Activated CD4-positive, alpha-beta T cell treated with anti-CD3 and anti-CD28 coated beads, Interleukin-2, Interleukin-4, amounts not matched to agents 100 ng/mL and 50 ng/mL, durations not matched to agents 16 hours and 8 hours (primary cell): ENCODE measurements at regions not wholly inside any gene's neighbourhood (a gene's known extent, or its start where the extent isn't known, plus 50 kb on each side); places are given as distances from the start of the nearest gene placed in this dataset.

Source experiments
- DNase-seq: peaks from one replicate; pipeline ENCODE4 v3.0.0-alpha.2; 2020; ENCODE audit warnings: low spot score

DNA sequence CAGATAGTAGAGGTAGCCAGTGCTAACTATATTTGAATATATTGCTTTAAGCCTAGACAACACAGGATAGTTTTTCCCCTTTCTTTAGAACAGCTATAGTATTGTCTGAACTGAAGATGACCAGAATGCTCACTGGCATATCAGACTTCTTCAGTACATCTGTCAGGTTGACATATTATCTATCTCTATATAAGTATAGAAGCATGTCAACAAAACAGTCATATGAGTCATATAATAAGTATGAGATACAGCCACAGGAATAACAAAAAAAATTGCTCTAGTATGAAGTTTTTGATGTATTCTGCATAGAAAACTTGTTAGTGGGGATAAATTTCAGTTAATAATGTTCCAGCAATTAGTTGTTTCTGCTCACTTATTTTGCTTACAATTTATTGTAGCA, 767.7 kb downstream of the LRFN5 start:
- no peak for DNase-seq

DNA sequence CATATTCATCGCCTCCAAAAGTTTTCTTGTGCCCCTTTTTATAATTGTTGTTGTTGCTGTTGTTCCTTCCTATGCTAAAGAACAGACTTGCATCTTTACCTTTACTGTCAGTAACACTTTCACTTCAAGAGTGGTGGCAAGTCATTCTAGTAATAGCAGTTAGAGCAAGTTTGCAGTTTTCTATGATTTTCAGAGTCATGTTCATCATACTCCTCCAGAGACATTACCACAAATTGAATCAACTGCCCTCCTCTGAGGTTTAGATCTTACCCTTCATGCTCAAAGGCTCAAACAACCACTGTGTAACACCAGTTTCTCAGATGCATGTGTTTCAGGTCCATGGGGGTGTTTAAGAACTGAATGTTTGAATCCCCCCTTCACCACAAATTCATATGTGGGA, 763.4 kb downstream of the LRFN5 start:
- no peak for DNase-seq

DNA sequence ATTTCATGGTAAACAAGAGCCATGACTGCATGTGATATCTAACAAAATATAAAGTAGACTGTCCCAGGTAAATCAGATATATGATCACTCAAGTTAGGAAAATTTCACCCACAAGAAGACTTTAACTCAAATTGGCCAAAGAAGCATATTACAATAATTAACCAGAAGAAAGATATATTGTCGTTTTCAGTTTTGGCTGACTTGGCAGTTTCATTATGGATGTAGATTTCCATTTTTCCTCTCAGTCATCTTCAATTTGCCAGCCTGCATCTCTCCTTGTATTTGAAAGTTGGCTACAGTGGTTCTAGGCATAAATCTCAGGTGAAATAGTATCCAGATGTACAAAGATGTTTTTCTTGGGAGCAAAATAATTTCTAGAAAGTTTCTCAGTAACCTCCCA, 761.6 kb downstream of the LRFN5 start:
- DNase-seq: no peak

DNA sequence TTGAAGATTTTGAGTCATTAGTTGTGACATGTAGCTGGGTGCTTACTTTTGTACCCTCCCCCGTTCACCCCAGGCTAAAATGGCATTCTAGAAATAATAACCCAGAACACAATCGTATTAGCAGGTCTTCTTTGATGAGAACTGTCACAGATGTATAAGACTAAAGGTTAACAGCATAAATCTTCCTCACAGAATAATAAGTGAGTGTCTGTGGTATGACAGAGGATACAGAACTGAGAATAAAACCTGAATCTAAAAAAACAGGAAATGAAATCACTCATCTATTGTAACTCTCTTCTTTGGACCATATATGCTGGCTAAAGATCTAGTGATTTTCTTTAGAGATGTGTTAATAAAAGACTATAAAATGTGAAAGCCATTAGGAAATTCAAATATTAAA, 746.6 kb downstream of the LRFN5 start:
- DNase-seq: no peak

DNA sequence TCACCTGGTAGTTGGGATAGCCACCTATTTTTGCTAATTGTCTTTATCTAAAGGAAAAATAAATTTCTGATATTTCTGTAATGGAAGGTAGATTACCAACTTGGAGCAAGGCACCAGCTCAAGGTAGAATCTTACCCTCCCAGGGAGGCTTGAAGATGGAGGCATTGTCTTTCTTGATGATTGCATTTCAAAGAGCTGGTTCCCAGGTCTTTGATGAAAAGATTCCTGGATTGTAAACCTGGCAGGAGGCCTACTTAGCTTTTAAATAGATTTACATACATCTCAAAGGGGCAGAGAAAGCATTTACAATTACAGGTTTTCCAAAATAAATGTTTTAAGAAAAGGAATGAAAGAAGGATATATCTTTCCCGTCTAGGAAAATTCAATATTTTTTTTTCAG, 729.2 kb downstream of the LRFN5 start:
- no peak for DNase-seq

DNA sequence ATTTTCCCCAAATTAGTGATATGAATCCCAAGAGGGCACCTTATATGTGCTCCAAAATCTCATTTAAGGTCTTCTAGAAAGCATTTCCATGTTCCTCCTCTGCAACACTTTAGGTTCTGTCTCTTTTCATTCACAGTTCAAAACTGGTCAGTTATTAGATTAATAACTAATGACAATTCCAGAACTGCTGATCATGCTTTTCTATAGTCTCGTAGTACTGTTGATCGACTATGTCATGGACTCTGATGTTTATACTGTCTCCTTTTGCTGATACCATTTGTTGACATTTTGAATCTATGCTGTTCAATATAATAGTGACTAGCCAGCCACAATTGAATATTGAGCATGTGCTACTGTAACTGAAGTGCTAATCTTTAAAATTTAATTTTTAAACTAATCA, 728.3 kb downstream of the LRFN5 start:
- no peak for DNase-seq

DNA sequence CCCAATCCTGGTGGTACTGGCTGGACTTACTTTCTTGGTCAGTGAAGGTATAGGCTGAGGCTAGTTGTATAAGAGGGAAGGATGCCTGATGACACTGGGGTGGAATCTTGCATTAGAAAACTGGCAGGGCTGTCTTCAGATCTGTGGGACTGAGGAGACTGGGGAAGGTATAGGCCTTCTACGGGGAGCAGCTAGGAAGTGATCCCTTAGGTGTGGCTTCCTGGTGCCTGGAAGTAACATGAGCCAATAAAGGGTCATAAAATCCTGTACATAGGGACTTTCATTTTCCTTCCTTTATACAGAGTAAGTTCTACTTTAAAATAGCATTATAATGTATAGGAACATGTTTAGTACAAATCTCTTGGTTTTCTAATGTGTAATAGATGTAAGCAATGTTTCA, 716.8 kb downstream of the LRFN5 start:
- DNase-seq: no peak

DNA sequence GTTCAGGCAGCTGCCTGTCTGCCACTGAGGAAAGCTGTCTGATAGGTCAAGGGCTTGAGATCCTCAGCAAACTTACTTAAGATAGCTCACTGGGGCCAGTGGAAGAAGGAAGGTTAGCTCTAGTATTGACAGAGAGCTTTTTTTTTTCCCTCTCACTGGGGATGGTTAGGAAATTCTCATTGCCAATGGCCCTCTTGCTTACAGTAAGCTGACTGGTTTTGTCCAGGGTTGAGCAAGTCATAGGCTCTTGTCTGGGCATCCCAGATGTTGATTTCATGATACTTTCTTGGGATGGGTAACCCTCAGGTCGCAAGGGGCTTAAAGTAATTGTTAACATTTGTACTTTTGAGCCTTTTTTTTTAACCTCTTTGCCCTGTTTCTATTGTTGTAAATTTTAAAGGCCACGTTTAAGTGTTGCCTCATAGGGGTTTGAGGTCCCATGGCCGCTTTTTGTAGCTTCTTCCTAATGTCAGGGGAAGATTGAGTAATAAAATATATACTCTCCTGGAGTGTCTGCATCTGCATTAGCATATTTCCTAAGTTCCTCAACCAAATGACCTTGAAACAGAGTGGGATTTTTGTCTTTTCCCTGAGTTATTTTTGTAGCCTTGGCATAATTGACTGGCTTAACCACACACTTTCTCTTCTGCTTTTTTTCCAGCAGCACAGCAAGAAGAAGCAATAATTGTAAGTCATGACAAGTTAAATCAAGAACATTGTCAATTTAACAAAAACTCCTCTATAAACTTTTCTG, 716.0 kb downstream of the LRFN5 start:
- DNase-seq: no peak

DNA sequence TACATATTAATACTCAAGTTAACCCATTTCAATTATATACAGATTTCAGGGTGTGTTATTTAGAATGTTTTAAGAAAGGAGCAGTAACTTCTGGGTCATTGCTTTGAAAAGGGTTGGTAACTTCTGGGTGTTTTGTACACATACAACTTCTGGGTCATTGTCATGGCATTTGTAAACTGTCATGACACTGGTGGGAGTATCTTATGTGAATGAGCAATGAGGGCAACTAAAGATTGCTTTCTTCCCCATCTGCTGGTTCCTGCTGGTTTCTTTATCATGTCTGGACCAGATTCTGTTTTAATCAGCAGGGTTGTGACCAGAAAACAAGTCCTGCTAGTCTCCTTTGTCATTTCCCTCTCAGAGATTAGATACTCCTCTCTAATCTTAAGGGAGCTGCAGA, 713.3 kb downstream of the LRFN5 start:
- DNase-seq: no peak

DNA sequence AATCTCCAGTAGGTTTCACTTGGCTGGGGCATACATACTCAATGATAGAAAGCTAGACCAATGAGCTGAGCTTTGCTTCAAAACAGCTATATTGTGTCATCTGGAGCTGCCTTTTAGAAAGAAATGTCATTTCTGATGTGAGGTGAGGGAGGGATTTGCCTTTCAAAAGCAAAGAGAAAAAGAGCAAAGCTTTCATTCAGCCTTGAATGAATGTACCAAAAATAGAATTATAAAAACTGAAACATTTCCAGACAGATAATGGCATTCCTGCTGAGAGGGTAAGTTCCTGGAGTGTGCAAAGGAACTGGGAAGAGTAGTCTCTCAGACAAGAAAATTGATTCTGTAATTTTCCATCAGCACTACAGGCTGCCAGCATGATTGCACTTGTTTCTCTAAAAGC, 710.0 kb downstream of the LRFN5 start:
- DNase-seq: no peak

DNA sequence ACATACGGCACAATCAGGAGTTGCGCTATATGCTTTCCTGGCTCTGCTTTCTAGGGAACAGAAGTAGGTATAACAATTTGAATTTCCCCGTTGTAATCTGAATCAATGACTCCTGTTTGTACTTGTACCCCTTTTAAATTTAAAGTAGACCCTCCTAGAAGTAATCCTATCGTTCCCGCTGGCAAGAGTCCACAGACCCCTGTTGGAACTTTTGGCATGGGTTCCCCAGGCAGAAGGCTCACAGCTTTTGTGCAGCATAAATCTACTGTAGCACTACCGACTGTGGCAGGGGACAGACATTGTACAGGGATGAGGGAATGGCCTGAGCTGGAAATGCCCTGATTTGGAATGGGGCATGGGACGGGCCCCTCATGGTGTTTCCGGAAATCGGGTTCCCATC, 705.2 kb downstream of the LRFN5 start:
- DNase-seq: no peak

DNA sequence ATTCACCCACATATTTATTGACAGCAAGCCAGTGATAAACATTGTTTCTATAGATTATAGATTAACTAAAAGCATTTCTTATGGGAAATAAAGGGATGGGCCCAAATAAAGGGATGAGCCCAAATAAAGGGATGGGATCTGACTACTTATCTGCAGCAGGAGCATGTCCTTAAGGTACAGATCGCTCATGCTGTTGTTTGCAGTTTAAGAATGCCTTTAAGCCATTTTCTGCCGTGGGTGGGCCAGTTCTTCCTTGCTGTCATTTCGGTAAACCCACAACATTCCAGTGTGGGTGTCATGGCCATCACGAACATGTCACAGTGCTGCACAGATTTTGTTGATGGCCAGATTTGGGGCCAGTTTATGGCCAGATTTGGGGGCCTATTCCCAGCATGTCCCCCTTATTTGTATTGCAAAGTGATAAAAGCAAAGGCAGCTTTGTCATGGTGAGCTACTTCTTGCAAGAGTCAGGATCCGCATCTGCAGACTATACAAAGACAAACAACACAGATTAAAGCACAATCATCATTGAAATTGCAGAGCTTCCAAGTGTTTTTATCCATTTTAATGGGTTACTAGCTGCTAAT, 700.7 kb downstream of the LRFN5 start:
- DNase-seq: no peak

DNA sequence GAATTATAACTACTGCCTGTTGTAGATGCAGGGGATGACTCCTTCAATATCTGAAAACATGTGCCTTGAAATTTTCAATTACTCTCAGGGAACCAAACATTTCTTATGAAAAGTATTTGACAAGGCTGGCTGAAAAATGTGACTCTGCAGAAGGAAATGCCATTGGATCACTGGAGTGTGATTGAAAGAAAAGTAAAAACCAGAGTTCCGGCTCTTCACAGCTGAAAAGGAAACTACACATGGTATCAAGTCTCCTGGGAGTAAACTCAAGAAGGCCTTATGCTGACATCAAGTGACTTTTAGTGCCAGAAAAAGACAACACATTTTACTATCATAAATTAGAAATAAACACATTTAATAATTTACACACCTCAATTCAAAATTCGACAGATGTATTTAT, 693.0 kb downstream of the LRFN5 start:
- DNase-seq: no peak

DNA sequence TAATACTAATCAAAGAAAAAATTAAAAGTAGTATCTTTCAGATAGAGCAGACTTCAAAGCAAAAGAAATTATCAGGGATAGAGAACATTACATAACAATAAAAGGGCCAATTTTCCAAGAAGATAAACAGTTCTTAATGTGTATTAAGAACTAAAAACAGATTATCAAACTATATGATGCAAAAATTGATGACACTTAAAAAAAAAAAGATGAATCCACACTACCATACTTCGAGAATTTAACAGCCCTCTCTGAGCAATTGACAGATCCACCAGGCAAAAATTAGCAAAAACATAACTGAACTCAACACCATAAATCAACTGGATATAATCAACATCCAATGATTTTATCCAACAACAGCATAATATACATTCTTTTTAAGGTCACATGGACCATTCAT, 686.5 kb downstream of the LRFN5 start:
- DNase-seq: no peak

DNA sequence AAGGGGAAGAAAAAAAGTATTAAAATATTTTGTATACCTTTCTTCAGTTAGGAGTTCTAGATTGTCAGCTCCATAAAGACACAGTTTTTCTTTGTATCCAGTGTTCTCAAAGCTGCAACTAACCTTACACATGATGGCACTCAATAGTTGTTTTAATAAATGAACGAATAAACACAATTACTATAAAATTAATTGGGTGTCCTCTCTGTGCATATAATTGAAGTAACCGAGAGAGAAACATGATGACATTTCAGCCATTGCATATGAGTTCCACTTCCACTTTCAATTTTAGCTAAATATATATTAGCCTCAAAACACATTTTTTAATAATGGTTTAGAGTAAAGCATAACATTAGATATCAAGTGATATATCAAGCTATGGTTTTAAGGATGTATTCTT, 671.2 kb downstream of the LRFN5 start:
- DNase-seq: no peak

DNA sequence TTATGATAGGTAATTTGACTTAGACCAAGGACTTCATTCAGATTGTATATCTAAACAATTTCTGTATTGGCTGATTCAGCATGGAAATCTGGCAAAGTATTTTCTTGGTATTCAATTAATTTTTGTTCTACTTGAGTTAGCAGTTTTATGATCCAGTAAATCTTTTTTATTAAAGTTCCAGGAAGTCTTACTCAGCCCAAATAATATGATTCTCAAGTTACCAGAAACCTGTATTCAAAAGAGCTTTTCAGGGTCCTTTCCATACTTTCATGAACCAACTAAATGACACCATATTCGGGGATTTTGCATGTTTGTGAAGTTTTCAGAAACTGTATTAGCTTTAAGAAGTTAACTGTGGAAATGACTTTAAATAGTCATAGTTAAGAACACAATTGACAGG, 662.6 kb downstream of the LRFN5 start:
- DNase-seq: no peak

DNA sequence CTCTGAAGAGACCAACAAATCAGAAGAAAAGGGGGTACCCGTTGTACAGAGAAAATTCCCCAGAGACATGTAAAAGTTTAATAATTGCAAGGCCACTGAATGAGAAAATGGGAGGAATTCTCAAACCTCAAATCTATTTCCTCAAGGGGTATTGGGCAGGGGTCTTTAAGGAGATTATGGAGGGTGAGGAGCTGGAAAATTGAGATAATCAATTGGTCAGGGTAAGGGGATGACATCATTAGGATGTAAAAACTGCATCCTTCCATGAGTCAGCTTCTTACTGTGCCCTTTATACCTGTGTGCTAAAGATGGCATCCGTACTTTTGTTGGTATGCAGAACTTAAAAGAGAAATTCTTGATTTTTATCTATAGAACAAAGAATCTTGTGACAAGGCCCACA, 641.5 kb downstream of the LRFN5 start:
- no peak for DNase-seq

DNA sequence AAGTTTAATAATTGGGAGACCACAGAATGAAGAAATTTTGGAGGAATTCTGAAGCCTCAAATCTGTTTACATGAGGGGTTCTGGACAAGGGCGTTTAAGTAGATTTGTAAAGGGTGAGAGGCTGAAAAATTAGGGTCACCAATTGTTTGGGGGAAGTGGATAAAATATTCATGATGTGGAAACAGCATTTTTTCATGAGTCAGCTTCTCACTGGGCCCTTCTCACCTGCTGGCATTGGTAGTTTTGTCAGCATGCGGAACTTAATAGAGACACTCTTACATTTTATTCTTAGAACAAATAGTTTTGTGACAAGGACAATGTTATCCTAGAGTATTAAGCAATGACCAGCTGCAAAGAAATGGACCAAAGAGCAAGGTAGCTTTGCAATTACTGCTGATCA, 634.4 kb downstream of the LRFN5 start:
- no peak for DNase-seq

DNA sequence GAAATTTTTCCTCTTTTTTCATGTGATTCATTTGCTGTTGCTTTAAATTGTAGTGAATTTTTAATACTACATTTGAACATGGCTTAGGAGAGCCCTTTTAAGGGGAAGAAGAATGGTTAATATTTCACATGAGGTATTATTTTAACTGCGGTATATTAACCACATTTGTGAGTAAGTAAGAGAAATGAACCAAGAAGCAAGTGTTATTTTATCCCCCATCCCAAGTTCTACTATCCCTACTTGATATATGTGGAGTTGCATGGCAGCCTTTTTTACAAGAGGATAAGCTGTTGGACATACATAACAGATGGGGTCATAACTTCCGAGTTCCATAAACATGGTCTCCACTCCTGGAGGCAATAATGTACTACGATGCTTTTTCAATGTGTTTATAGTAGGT, 623.3 kb downstream of the LRFN5 start:
- no peak for DNase-seq

DNA sequence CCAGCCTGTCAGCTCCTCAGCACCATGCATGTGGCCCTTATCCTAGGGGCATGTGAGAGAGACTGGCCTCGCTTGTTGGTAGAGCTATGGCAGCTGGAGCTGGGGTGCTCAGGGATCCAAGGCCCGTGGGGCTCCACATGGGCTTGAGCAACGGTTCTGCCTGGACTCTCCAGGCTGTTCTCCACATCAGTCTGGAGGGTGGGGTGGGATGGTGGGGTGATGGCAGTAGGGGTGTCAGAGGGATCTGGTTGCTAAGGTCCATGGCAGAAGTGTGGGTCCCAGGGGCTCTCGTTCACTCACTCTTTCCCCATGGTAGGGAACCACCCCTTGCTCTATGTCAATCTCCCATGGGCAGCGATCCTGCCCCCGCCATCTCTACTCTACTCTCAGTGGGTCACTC, 622.6 kb downstream of the LRFN5 start:
- no peak for DNase-seq

DNA sequence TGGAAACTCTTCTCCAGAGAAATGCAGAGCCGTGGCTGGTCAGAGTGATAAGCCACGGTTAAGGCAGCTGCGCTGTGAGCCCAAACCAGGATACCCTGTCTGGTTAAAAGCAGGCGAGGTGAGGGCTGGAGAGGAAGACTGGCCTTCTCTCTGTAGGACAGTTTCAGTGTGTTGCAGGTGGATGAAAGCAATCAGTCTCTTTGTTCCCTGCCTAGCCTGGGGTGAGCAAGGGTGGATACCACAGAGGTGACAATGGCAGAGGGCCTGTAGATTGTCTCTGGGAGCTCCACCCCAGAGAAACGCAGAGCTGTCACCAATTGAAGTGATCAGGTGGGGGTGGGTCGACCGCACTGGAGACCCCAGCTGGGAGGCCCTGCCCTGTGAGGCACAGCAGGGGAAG, 621.9 kb downstream of the LRFN5 start:
- no peak for DNase-seq

DNA sequence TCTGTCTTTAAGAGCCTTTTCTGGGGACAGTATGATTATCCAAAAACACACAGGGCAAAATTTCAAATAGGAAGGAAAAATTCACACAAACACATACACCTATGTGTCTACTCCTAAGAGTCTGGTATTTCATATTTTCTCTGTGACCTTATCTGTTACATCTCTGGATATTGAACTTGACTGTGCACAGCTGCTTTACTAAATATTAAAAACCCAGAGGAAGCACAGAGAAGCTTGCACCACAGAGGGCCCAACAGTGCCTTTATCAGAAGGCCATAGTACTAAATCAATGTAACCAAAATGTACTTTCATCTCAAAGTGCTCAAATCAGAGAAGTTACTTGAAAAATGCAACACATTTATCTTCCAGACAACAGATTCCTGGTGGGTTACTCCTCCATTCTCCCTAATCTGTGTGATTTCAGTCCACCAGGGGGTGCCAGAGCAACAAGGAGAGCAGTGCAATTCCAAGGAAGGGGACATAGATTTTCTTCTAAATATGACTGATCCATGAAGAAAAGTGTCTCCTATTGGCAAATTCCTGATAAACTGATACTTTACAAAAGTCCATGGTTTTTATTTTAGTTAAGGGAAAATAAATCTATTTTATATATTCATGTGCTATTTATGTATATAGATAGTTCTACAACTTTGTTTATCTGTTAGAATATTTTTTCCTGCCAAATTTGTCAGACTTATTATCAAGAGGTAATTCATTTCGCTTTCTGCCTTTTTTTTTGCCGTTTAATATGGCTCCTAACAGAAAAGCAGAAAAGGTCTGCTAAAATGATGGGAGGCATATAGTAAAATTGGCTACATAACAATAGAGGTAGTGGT, 617.6 kb downstream of the LRFN5 start:
- DNase-seq: peak; percentile 25

DNA sequence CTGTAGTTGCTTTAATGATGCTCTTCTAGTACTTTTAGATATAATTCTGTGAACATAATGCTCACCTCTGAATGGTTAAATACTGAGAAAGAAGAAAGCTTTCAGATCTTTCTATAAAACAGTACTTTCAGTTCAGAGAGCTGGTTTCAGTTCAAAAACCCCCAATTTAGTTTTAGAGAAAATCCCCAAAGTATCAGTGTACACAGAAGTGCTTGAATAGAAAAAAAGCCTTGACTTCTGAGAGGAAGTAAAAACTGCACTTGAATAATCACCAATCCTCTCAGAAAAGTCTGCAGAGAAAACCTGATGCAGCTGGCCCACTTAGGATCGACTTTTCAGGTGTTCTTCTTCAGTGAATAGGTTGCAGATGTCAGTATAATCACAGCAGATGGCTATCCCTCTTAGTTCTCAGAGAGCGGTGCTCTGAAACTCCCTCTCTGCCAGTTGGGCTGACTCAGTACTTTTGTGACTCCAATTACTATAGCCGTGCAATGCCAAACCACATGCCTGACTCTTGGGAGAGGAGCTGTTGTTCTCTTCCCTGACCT, 616.3 kb downstream of the LRFN5 start:
- no peak for DNase-seq
